ENCODE measurements at regions not wholly inside any gene's neighbourhood (a gene's known extent, or its start where the extent isn't known, plus 50 kb on each side); places are given as distances from the start of the nearest gene placed in this dataset.

- TF ChIP-seq ZBTB42 (CRISPR knock-in tag; IDR thresholded peaks at IDR 0.05), result no peak
- TF ChIP-seq POGK (CRISPR knock-in tag; conservative IDR thresholded peaks at IDR 0.05), result no peak
- TF ChIP-seq SP1 (IDR thresholded peaks at IDR 0.05), result no peak
- no peak for TF ChIP-seq SP1 (CRISPR knock-in tag; IDR thresholded peaks at IDR 0.05)
- no peak for TF ChIP-seq ZNF253 (CRISPR knock-in tag; IDR thresholded peaks at IDR 0.05; ENCODE audit: borderline replicate concordance)
- TF ChIP-seq ZSCAN21 (CRISPR knock-in tag; IDR thresholded peaks at IDR 0.05; ENCODE audit: borderline replicate concordance), result no peak
- TF ChIP-seq ZNF256 (CRISPR knock-in tag; conservative IDR thresholded peaks at IDR 0.05), result no peak
- no peak for TF ChIP-seq ZNF333 (CRISPR knock-in tag; IDR thresholded peaks at IDR 0.05; ENCODE audit: borderline replicate concordance)
- TF ChIP-seq CTCF (CRISPR knock-in tag; IDR thresholded peaks at IDR 0.05), result no peak
- no peak for TF ChIP-seq ZNF407 (CRISPR knock-in tag; IDR thresholded peaks at IDR 0.05; ENCODE audit: not compliant biosample characterization)
- no peak for TF ChIP-seq KDM1A (CRISPR knock-in tag; IDR thresholded peaks at IDR 0.05)
- no peak for TF ChIP-seq MATR3 (CRISPR knock-in tag; IDR thresholded peaks at IDR 0.05)
- TF ChIP-seq NFRKB (IDR thresholded peaks at IDR 0.05), result no peak
Measured at GRCh38 chr16:85541619-85541979, 71.5 kb upstream of the GSE1 start.
